PFSK-1 (cell line): ENCODE measurements at regions not wholly inside any gene's neighbourhood (a gene's known extent, or its start where the extent isn't known, plus 50 kb on each side); places are given as distances from the start of the nearest gene placed in this dataset.

Experiments used
- FOXP2 ChIP-seq: optimal IDR thresholded peaks from 2 replicates; pipeline ENCODE3; 2011; ENCODE audit warnings: borderline replicate concordance, control low read depth, inconsistent platforms; ENCODE audit not compliant: insufficient read depth; ENCODE audit errors: extremely low read length, extremely low read depth
- POLR2AphosphoS5 ChIP-seq: IDR thresholded peaks from 2 replicates; pipeline ENCODE4 v1.6.1; 2012; ENCODE audit warnings: low read depth, mild to moderate bottlenecking, control low read depth, low read length, moderate library complexity
- REST ChIP-seq, 2 experiments: IDR thresholded peaks; 2 replicates each; pipeline versions ENCODE4 v1.6.1 to v1.8.0; 2011 to 2012; ENCODE audit warnings: low read depth in 2 of 2, low read length in 2 of 2, control low read depth in 1 of 2, inconsistent platforms in 1 of 2, mild to moderate bottlenecking in 1 of 2, moderate library complexity in 1 of 2; ENCODE audit not compliant: insufficient read depth in 1 of 2
- SIN3A ChIP-seq: IDR thresholded peaks from 2 replicates; pipeline ENCODE4 v1.6.1; 2012; ENCODE audit warnings: mild to moderate bottlenecking, low read length, moderate library complexity, borderline replicate concordance; ENCODE audit not compliant: insufficient read depth
- TAF1 ChIP-seq: IDR thresholded peaks from 2 replicates; pipeline ENCODE4 v1.6.1; 2012; ENCODE audit warnings: low read length, control low read depth, borderline replicate concordance; ENCODE audit not compliant: insufficient read depth

- TF ChIP-seq POLR2AphosphoS5 (no peak), TAF1 (no peak), REST (IDR thresholded peaks at IDR 0.05; ENCODE audit: insufficient read depth in 1 of 2, low read depth in 2 of 2, low read length in 2 of 2) (no peak), SIN3A (no peak), FOXP2 (no peak)
These were observed 279.6 kb downstream of the PPP1R3A start for GRCh38 chr7:113639221-113639620.
